Mesothelial cell of epicardium (in vitro differentiated cells): ENCODE measurements at regions not wholly inside any gene's neighbourhood (a gene's known extent, or its start where the extent isn't known, plus 50 kb on each side); places are given as distances from the start of the nearest gene placed in this dataset.
"Not testable (repeated sequence)": the region's sequence is repeated elsewhere in the genome, so short reads cannot be mapped to it uniquely, and the experiment has no call there.

Experiments
- DNase-seq, 2 experiments: peaks; one replicate each; pipeline ENCODE4 v3.0.0; 2021; ENCODE audit warnings: low spot score in 2 of 2; ENCODE audit not compliant: unreplicated experiment in 2 of 2
- H3K27ac Mint-ChIP-seq: 2 replicates; pipeline ENCODE4 v1.8.0; 2021; ENCODE audit warnings: mixed read lengths
- H3K27me3 Mint-ChIP-seq: 2 replicates; pipeline ENCODE4 v1.8.0; 2021; ENCODE audit warnings: low read depth, mixed read lengths
- H3K36me3 Mint-ChIP-seq: 2 replicates; pipeline ENCODE4 v1.8.0; 2021; ENCODE audit warnings: mixed read lengths
- H3K4me1 Mint-ChIP-seq: 2 replicates; pipeline ENCODE4 v1.8.0; 2021; ENCODE audit warnings: mixed read lengths
- H3K4me3 Mint-ChIP-seq: 2 replicates; pipeline ENCODE4 v1.8.0; 2021; ENCODE audit warnings: mild to moderate bottlenecking, moderate library complexity, mixed read lengths
- H3K9me3 Mint-ChIP-seq: 2 replicates; pipeline ENCODE4 v1.8.0; 2021; ENCODE audit warnings: mixed read lengths
- TF ChIP-seq, protein P1 (sequence below): fragments of 200-600 bp; sonication (generic); IDR thresholded peaks from one replicate; pipeline ENCODE4 v1.5.0; 2021; ENCODE audit warnings: antibody characterized with exemption; ENCODE audit not compliant: unreplicated experiment

DNA sequence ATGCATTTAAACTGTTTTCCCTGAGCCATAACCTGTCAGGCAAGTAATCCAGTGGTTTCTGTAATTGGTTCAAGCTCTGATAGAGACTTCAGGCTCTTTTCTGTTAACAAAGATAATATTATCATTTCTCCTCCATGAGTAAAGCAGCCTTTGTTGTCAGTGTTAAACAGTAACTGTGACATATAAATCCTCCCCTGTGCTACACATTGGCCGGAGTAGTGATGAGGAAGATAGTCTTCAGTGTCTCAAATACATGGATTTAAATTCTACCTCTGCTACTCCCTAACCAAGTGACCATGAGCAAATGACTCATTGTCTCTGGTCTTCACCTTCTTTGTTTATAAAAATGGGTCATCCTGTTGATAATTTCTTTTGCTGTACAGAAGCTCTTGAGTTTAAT, 615.5 kb upstream of the CHD1 start:
- H3K27me3 Mint-ChIP-seq: no peaks in the 10 kb centered on the region
- no peak overlapping the region for H3K27ac Mint-ChIP-seq
- H3K36me3 Mint-ChIP-seq: no peaks in the 10 kb centered on the region
- TF ChIP-seq, protein P1, sequence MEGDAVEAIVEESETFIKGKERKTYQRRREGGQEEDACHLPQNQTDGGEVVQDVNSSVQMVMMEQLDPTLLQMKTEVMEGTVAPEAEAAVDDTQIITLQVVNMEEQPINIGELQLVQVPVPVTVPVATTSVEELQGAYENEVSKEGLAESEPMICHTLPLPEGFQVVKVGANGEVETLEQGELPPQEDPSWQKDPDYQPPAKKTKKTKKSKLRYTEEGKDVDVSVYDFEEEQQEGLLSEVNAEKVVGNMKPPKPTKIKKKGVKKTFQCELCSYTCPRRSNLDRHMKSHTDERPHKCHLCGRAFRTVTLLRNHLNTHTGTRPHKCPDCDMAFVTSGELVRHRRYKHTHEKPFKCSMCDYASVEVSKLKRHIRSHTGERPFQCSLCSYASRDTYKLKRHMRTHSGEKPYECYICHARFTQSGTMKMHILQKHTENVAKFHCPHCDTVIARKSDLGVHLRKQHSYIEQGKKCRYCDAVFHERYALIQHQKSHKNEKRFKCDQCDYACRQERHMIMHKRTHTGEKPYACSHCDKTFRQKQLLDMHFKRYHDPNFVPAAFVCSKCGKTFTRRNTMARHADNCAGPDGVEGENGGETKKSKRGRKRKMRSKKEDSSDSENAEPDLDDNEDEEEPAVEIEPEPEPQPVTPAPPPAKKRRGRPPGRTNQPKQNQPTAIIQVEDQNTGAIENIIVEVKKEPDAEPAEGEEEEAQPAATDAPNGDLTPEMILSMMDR: no peak
- H3K9me3 Mint-ChIP-seq: peaks cover 10% of the 10 kb centered on the region
- no peak for DNase-seq
- H3K4me3 Mint-ChIP-seq: no peak overlapping the region
- H3K4me1 Mint-ChIP-seq: peaks cover 20% of the 10 kb centered on the region

DNA sequence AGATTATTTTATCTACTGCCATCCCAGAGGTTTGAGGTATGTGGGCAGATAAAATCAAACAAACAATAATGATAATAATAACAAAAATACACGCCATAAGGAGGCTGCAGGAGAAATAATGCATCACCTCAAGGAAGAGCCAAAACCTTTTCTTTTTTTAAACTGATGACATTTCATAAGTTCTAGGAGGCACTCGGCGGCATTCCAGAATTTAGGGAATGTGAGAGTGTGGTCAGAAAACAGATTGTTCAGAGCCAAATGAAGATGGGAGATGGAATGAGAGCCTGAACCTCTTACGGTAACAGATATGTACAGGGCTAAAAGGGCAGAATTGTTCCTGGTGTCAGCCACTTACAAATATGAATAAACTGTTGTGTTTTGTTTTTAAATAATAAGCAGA, 615.0 kb upstream of the CHD1 start:
- TF ChIP-seq, protein P1: no peak
- Mint-ChIP-seq H3K4me3 (no peak overlapping the region), H3K9me3 (peaks cover 10% of the 10 kb centered on the region), H3K36me3 (no peaks in the 10 kb centered on the region), H3K27me3 (no peaks in the 10 kb centered on the region), H3K27ac (no peak overlapping the region), H3K4me1 (peaks cover 20% of the 10 kb centered on the region)
- no peak for DNase-seq

DNA sequence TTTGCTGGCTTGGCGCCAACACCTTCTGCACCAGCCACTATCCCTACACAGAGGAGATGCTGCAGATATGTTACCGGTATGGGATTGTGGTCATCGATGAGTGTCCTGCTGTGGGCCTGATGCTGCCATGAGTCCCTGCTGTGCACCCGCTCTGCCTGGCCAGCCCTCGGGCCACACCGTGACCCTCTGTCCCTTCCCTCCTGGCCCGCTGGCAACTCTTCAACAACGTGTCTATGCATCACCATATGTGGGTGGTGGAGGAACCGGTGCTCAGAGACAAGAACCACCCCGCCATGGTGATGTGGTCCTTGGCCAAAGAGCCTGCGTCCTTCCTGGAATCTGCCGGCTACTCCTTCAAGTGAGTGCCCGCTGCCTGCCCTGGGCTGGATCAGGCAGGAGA, 605.4 kb upstream of the CHD1 start:
- DNase-seq, H3K36me3 Mint-ChIP-seq, H3K4me3 Mint-ChIP-seq, H3K27me3 Mint-ChIP-seq, H3K27ac Mint-ChIP-seq, H3K9me3 Mint-ChIP-seq, H3K4me1 Mint-ChIP-seq: not testable (repeated sequence)

DNA sequence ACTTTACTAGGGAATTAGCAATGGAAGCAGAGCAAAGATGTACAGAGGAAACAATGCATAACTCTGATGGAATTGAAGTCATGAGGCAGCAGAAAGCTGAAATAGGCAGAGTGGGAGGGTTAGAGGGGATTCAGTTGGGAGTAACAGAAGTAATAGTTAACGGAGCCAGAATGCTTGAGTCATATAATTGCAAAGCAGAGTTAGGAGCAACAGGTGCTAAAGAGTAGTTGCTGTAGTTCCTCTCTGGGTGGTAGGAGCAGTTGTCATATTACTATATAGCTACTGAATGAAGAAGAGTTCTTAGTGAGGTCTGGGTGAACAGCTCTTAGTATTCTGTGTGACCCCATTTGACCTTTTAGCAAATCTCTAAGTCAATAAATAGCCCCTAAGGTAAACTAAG, 592.9 kb upstream of the CHD1 start:
- not testable (repeated sequence) for H3K4me3 Mint-ChIP-seq, H3K9me3 Mint-ChIP-seq, H3K27ac Mint-ChIP-seq, DNase-seq, H3K27me3 Mint-ChIP-seq, H3K36me3 Mint-ChIP-seq, H3K4me1 Mint-ChIP-seq

DNA sequence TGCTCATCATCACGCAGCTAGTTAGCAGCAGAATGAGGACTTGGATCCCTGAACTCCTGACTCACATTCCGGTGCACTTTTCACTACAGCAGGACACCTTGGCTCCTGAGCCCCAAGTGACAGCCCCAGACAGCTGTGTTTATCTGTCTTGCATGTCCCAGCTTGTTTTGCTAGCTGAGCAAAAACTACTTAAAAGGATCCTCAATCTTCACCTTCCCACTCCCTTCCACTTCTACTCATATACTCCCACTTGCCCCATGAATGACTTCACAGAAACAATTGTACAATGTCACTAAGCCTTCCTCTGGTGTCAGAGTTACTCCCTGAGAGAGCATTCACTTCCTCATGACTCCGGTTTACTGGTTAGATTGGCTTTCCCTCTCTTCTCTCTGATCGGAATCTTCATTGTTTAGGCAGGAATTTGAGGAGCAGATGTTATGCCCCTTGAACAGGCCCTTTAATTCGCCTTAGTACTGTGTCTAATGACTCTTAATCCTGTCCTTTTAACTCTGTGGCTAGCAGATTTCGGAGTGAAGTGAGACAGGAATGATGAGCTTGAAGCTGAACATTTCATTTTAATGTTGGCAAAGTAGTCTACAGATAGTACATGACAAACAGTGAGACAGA, 587.2 kb upstream of the CHD1 start:
- not testable (repeated sequence) for H3K4me1 Mint-ChIP-seq, H3K9me3 Mint-ChIP-seq, H3K36me3 Mint-ChIP-seq, H3K4me3 Mint-ChIP-seq, DNase-seq, H3K27me3 Mint-ChIP-seq
- H3K27ac Mint-ChIP-seq: peak overlapping the region; percentile 39

- H3K27ac Mint-ChIP-seq, H3K4me1 Mint-ChIP-seq, H3K4me3 Mint-ChIP-seq, H3K27me3 Mint-ChIP-seq, DNase-seq, H3K36me3 Mint-ChIP-seq, H3K9me3 Mint-ChIP-seq: not testable (repeated sequence)
Measured at GRCh38 chr5:99510237-99510866, 581.5 kb upstream of the CHD1 start.

DNA sequence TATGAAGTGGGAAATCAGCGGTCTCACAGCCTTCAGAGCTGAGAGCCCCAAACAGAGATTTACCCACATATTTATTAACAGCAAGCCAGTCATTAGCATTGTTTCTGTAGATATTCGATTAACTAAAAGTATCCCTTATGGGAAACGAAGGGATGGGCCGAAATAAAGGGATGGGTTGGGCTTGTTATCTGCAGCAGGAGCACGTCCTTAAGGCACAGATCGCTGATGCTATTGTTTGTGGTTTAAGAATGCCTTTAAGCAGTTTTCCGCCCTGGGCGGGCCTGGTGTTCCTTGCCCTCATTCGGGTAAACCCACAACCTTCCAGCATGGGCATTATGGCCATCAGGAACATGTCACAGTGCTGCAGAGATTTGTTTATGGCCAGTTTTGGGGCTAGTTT, 580.3 kb upstream of the CHD1 start:
- H3K27ac Mint-ChIP-seq, H3K9me3 Mint-ChIP-seq, H3K36me3 Mint-ChIP-seq, H3K27me3 Mint-ChIP-seq, H3K4me1 Mint-ChIP-seq, H3K4me3 Mint-ChIP-seq, DNase-seq: not testable (repeated sequence)

GRCh38 chr5:99495456-99495855, 566.6 kb upstream of the CHD1 start:
- not testable (repeated sequence) for H3K4me3 Mint-ChIP-seq, H3K27me3 Mint-ChIP-seq, DNase-seq, H3K27ac Mint-ChIP-seq, H3K36me3 Mint-ChIP-seq, H3K9me3 Mint-ChIP-seq, H3K4me1 Mint-ChIP-seq

- not testable (repeated sequence) for DNase-seq, H3K36me3 Mint-ChIP-seq, H3K4me1 Mint-ChIP-seq, H3K9me3 Mint-ChIP-seq, H3K27me3 Mint-ChIP-seq, H3K27ac Mint-ChIP-seq, H3K4me3 Mint-ChIP-seq
Measured at GRCh38 chr5:99478450-99478849, 549.6 kb upstream of the CHD1 start.

- not testable (repeated sequence) for H3K27ac Mint-ChIP-seq, H3K36me3 Mint-ChIP-seq, H3K4me1 Mint-ChIP-seq, H3K4me3 Mint-ChIP-seq, H3K27me3 Mint-ChIP-seq, DNase-seq, H3K9me3 Mint-ChIP-seq
Measured at GRCh38 chr5:99473328-99473727, 544.5 kb upstream of the CHD1 start.

GRCh38 chr5:99471726-99472125, 542.9 kb upstream of the CHD1 start:
- not testable (repeated sequence) for H3K27ac Mint-ChIP-seq, DNase-seq, H3K4me1 Mint-ChIP-seq, H3K27me3 Mint-ChIP-seq, H3K4me3 Mint-ChIP-seq, H3K36me3 Mint-ChIP-seq, H3K9me3 Mint-ChIP-seq

- H3K9me3 Mint-ChIP-seq, H3K4me3 Mint-ChIP-seq, H3K4me1 Mint-ChIP-seq, H3K27me3 Mint-ChIP-seq, DNase-seq, H3K27ac Mint-ChIP-seq, H3K36me3 Mint-ChIP-seq: not testable (repeated sequence)
Measured at GRCh38 chr5:99471178-99471577, 542.4 kb upstream of the CHD1 start.

GRCh38 chr5:99470636-99471035, 541.8 kb upstream of the CHD1 start:
- not testable (repeated sequence) for DNase-seq, H3K27ac Mint-ChIP-seq, H3K36me3 Mint-ChIP-seq, H3K4me3 Mint-ChIP-seq, H3K9me3 Mint-ChIP-seq, H3K27me3 Mint-ChIP-seq, H3K4me1 Mint-ChIP-seq
